ENCODE measurements at regions not wholly inside any gene's neighbourhood (a gene's known extent, or its start where the extent isn't known, plus 50 kb on each side); places are given as distances from the start of the nearest gene placed in this dataset.

DNA sequence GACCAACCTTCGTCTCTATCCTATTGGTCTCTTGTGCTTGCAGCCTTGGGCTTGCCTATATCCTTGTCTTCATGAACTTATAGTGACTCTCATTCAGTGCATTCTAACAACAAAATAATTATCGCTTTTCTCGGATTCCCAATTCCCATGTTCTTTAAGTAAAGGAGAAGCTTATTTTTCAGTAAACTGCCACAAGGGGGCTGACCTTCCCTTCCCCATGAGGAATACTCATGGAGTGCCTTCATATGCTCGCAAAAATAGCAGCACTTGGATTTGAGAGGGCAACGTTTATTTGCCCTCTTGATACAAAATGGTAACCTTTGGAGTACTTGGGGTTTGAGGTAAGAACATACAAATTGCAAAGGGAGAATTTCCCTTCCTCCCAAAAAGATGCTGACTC, 183.2 kb upstream of the TENT5D start:
- DNase-seq (ENCODE audit: low read depth), result no peak

DNA sequence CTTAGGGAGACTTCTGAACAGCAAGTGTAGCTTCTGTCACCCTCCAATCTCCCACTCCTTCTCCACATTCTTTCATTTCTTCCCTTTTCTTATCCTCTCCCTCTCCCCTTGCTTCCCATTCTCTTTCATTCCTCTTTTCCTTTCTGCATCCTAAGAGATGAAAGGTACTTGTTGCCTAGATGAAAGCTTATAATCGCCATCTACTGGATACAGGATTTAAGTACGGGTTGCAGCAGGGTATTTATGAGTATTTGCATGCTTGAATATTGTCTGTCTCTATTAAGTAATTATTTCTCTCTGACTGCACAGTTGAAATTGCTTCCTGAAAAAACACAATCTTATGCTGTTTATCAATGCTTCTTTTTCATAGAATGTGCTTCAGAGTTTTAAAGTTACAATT, 174.0 kb upstream of the TENT5D start:
- peak; percentile 1 for DNase-seq (ENCODE audit: low read depth)
- H3K4me3 ChIP-seq (ENCODE audit: low read length), result no peak overlapping the region
- TF ChIP-seq, protein P1, sequence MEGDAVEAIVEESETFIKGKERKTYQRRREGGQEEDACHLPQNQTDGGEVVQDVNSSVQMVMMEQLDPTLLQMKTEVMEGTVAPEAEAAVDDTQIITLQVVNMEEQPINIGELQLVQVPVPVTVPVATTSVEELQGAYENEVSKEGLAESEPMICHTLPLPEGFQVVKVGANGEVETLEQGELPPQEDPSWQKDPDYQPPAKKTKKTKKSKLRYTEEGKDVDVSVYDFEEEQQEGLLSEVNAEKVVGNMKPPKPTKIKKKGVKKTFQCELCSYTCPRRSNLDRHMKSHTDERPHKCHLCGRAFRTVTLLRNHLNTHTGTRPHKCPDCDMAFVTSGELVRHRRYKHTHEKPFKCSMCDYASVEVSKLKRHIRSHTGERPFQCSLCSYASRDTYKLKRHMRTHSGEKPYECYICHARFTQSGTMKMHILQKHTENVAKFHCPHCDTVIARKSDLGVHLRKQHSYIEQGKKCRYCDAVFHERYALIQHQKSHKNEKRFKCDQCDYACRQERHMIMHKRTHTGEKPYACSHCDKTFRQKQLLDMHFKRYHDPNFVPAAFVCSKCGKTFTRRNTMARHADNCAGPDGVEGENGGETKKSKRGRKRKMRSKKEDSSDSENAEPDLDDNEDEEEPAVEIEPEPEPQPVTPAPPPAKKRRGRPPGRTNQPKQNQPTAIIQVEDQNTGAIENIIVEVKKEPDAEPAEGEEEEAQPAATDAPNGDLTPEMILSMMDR (IDR thresholded peaks at IDR 0.05; ENCODE audit: insufficient read depth, low read depth, low read length, missing control alignments), result no peak

More for the DNA sequence above, 183.2 kb upstream of the TENT5D start:
- TF ChIP-seq, protein P1 (IDR thresholded peaks at IDR 0.05; ENCODE audit: insufficient read depth, low read depth, low read length, missing control alignments), result no peak
- no peak overlapping the region for H3K4me3 ChIP-seq (ENCODE audit: low read length)

DNA sequence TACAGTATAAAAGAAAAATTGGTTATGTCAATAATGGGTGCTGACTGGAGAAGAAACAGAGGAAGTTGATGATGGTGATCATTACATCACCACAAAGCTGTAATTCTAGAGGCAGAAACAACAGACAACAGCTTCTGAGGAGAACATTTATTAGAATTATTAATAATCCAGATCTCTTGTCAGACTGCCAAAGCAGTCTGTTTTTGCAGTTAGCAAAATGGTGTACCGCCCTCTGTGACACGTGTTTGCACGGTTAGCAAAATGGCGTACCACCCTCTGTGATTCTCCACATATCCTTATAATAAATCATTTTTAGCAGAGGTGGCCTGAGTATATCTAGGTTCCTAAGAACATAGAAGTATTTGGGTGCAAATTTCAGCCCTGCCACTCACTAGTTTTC, 154.0 kb upstream of the TENT5D start:
- TF ChIP-seq, protein P1 (IDR thresholded peaks at IDR 0.05; ENCODE audit: insufficient read depth, low read depth, low read length, missing control alignments), result no peak
- no peak overlapping the region for H3K4me3 ChIP-seq (ENCODE audit: low read length)
- DNase-seq (ENCODE audit: low read depth), result no peak

DNA sequence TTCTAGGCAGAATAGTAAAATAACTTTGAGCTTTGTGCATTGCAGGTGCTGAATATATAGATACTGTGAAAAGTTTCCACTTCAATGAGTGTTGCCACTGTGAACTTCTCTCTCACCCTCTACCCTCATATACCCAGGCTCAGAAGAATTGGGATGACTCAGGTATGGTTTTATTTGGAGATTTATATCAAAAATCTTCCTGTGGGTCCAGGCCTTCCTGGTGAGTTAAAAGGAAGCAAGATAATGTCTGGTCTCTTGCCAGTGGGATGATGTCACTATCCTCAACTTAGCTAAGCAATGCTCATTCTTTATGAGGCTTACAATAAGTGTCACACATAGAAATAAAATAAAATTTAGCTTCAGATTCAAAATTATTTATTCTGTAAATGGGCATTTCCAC, 153.3 kb upstream of the TENT5D start:
- TF ChIP-seq, protein P1 (IDR thresholded peaks at IDR 0.05; ENCODE audit: insufficient read depth, low read depth, low read length, missing control alignments), result no peak
- no peak for DNase-seq (ENCODE audit: low read depth)
- no peak overlapping the region for H3K4me3 ChIP-seq (ENCODE audit: low read length)

DNA sequence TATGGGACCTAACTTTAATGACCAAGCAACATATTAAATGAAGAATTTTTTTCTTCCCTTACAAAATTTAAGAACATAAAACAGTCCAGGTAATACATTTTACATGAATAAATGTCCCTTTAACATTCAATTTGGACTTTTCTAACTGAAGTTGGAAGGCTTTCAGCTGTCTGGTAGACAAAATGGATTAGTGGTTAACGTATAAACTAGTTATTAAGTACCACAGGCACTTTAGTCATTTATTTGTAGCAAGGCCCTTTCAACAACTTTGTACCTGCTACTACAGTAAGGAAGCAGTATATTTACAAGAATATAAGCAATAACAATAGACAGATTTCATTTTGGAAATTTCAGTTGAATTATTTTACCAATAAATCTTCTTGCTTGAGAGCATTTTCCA, 152.5 kb upstream of the TENT5D start:
- no peak for DNase-seq (ENCODE audit: low read depth)
- TF ChIP-seq, protein P1 (IDR thresholded peaks at IDR 0.05; ENCODE audit: insufficient read depth, low read depth, low read length, missing control alignments), result no peak
- H3K4me3 ChIP-seq (ENCODE audit: low read length), result no peak overlapping the region

DNA sequence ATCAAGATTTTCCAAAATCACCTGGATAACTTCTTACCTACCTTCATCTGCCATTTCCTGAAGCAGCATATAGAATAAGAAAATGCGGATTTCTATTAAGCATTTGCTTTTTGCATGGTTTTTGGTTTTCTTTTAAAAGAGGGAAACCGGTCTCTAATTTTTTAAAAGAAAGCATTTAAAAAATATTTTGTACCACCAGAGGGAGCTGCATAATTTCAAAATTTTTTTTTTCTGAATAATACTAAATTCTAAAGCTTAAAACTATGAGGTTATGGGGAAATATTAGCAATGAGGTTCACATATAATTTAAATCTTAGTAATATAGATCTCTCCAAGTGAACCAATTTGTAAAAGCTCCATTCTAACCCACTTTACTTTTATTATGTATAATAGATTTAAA, 137.7 kb upstream of the TENT5D start:
- H3K4me3 ChIP-seq (ENCODE audit: low read length), result no peak overlapping the region
- no peak for DNase-seq (ENCODE audit: low read depth)
- TF ChIP-seq, protein P1 (IDR thresholded peaks at IDR 0.05; ENCODE audit: insufficient read depth, low read depth, low read length, missing control alignments), result no peak

DNA sequence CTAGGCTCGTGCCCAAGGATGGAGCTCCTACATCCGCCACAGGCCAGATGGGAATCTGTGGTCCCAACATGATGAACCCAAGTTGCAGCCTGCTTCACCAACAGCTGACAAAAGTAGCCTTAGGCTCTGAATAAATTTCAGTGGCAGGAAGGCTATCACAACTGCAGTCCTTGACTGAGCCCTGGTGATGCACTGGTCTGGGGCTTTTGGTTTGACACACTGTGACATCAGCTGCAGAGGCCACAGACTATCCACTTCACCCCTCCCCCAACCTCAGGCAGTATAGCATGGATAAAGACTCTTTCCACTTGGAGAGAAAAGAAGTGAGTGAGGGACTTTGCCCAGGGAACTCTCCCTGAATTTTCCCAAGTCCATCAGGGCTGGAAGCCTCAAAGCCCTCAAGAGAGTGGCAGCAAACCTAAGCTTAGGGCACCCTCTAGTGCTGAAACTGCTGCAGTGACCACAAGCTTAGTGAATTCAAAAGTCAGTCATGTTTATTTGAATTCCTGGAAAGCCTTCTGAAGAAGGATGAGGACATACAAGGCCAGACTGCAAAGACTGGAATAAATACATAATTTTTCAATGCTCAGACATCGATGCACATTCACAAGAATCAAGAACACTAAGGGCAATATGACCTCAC, 135.0 kb upstream of the TENT5D start:
- TF ChIP-seq, protein P1 (IDR thresholded peaks at IDR 0.05; ENCODE audit: insufficient read depth, low read depth, low read length, missing control alignments), result peak; percentile 61
- DNase-seq (ENCODE audit: low read depth), result peak; percentile 45
- H3K4me3 ChIP-seq (ENCODE audit: low read length), result no peak overlapping the region

All from epithelial cell of esophagus (primary cell).